ENCODE measurements at regions not wholly inside any gene's neighbourhood (a gene's known extent, or its start where the extent isn't known, plus 50 kb on each side); places are given as distances from the start of the nearest gene placed in this dataset.

- Mint-ChIP-seq H3K36me3 (ENCODE audit: insufficient read depth) (no peaks in the 10 kb centered on the region), H3K27ac (no peak overlapping the region), H3K9me3 (ENCODE audit: low read depth) (no peaks in the 10 kb centered on the region), H3K4me1 (ENCODE audit: low read depth) (no peaks in the 10 kb centered on the region), H3K4me3 (ENCODE audit: low read depth) (no peak overlapping the region), H3K27me3 (peaks cover 48% of the 10 kb centered on the region)
- DNase-seq (ENCODE audit: low spot score, unreplicated experiment), result no peak
- TF ChIP-seq CTCF (IDR thresholded peaks at IDR 0.05; ENCODE audit: unreplicated experiment), result no peak
These were observed 168.5 kb upstream of the ZC3H12A start for GRCh38 chr1:37305841-37306240.

- H3K9me3 Mint-ChIP-seq (ENCODE audit: low read depth), result no peaks in the 10 kb centered on the region
- no peak for TF ChIP-seq CTCF (IDR thresholded peaks at IDR 0.05; ENCODE audit: unreplicated experiment)
These were observed 167.9 kb upstream of the ZC3H12A start for GRCh38 chr1:37306461-37306860.

GRCh38 chr1:37306871-37307270 is 167.5 kb upstream of the ZC3H12A start:
- H3K27ac Mint-ChIP-seq, result no peak overlapping the region
- H3K27me3 Mint-ChIP-seq, result peaks cover 49% of the 10 kb centered on the region
- no peak overlapping the region for H3K4me3 Mint-ChIP-seq (ENCODE audit: low read depth)
- no peaks in the 10 kb centered on the region for H3K9me3 Mint-ChIP-seq (ENCODE audit: low read depth)
- no peaks in the 10 kb centered on the region for H3K36me3 Mint-ChIP-seq (ENCODE audit: insufficient read depth)
- DNase-seq (ENCODE audit: low spot score, unreplicated experiment), result no peak
- no peak for TF ChIP-seq CTCF (IDR thresholded peaks at IDR 0.05; ENCODE audit: unreplicated experiment)
- H3K4me1 Mint-ChIP-seq (ENCODE audit: low read depth), result no peaks in the 10 kb centered on the region

More at GRCh38 chr1:37306461-37306860, 167.9 kb upstream of the ZC3H12A start:
- Mint-ChIP-seq H3K27me3 (peaks cover 49% of the 10 kb centered on the region), H3K4me1 (ENCODE audit: low read depth) (no peaks in the 10 kb centered on the region), H3K4me3 (ENCODE audit: low read depth) (no peak overlapping the region), H3K27ac (no peak overlapping the region), H3K36me3 (ENCODE audit: insufficient read depth) (no peaks in the 10 kb centered on the region)
- DNase-seq (ENCODE audit: low spot score, unreplicated experiment), result no peak

- Mint-ChIP-seq H3K27ac (no peak overlapping the region), H3K36me3 (ENCODE audit: insufficient read depth) (no peaks in the 10 kb centered on the region), H3K9me3 (ENCODE audit: low read depth) (no peaks in the 10 kb centered on the region), H3K4me1 (ENCODE audit: low read depth) (no peaks in the 10 kb centered on the region), H3K27me3 (peaks cover 56% of the 10 kb centered on the region), H3K4me3 (ENCODE audit: low read depth) (no peak overlapping the region)
- TF ChIP-seq CTCF (IDR thresholded peaks at IDR 0.05; ENCODE audit: unreplicated experiment), result no peak
- no peak for DNase-seq (ENCODE audit: low spot score, unreplicated experiment)
These were observed 166.1 kb upstream of the ZC3H12A start for GRCh38 chr1:37308031-37308960.

GRCh38 chr1:37309574-37309973 is 164.8 kb upstream of the ZC3H12A start:
- H3K9me3 Mint-ChIP-seq (ENCODE audit: low read depth), result no peaks in the 10 kb centered on the region
- DNase-seq (ENCODE audit: low spot score, unreplicated experiment), result no peak
- no peaks in the 10 kb centered on the region for H3K36me3 Mint-ChIP-seq (ENCODE audit: insufficient read depth)
- H3K4me1 Mint-ChIP-seq (ENCODE audit: low read depth), result no peaks in the 10 kb centered on the region
- peaks cover 59% of the 10 kb centered on the region for H3K27me3 Mint-ChIP-seq
- TF ChIP-seq CTCF (IDR thresholded peaks at IDR 0.05; ENCODE audit: unreplicated experiment), result no peak
- no peak overlapping the region for H3K27ac Mint-ChIP-seq
- H3K4me3 Mint-ChIP-seq (ENCODE audit: low read depth), result no peak overlapping the region
